LoVo (cell line): ENCODE measurements at regions not wholly inside any gene's neighbourhood (a gene's known extent, or its start where the extent isn't known, plus 50 kb on each side); places are given as distances from the start of the nearest gene placed in this dataset.

Source experiments
- DNase-seq: peaks from one replicate; pipeline ENCODE4 v3.0.0-alpha.2; 2016; ENCODE audit warnings: low spot score

DNA sequence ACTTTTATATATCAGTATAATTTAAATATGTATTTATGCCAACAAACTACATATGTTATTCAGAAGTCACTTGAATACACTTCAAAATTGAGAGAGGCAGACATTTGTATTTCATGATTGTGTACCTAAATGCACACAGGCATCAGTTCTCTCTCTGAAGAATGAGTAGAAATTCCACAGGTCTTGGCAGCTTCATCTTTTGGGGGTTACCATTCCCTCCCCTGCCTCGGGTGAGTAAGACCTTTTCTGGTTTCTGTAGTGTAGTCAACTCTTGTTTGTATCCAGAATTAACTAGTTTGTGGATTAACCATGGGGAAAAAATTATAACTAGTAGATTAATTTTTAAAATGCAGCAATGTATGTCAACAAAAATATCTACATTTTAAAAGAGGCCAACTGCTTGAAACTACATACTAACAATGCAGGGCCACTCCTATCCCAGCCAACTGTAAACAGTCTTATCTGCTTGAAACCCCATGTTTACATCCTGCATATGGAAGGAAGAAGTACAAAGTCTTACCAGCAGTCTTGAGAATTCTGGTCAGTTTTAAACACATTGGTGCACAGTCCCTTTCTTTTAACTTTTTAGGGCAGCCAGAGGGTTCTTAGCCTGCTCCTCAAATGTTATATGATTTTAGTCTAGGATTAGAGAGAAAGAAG, 339.6 kb upstream of the KIF2A start:
- DNase-seq: no peak

- no peak for DNase-seq
Measured at GRCh38 chr5:61966997-61967396, 339.0 kb upstream of the KIF2A start.

DNA sequence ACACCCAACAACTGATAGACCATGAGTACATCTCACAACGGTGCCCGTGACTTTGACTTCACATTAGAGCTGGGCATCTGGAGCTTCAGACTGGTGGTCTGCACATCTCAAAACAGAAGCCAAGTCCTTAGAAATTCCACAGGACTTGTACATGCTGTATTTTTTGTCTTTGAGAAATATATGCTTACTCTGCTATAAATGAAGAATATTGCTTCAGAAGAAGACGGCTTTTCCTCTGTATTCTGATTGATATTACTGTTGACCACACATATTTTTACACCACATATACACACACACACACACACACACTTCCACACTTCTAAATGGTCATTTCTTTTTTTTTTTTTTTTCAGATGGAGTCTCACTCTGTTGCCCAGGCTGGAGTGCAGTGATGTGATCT, 338.3 kb upstream of the KIF2A start:
- no peak for DNase-seq

DNA sequence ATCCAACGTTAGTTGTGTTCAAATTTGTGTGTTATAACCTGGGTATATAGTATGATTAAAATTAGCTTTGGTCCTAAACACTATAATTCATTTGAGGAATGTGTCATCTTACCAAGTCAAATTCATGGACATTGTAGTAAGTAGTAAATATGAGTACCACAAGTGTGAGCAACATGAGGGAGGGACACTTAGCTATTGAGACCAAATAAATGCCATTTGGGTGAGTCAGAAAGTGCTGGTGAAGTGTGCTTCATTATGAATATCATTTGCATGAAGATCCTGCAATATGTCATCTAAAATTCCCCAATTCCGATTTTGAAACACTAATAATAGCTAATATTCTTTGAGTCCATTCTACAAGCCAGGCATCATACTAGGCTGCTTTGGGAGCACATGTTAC, 336.7 kb upstream of the KIF2A start:
- no peak for DNase-seq

DNA sequence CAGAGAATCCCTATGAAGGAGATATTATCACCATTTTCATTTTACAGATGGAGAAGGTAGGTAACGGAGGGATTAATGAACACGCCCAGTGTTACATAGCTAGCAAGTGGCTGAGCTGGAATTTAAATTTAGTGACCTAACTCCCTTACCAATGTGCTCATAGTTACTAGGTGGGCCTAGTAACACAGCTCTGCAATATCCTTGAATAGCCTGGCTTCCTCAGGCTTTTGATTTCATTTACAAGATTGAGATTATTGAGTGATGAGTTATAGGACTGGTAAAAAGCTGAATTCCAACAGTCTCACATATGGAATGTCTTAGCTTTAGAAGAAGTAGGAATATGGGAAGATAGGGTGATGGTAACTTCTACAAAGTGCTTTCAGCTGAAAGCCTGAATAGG, 336.3 kb upstream of the KIF2A start:
- DNase-seq: no peak

GRCh38 chr5:61970218-61970617, 335.8 kb upstream of the KIF2A start:
- no peak for DNase-seq

- DNase-seq: no peak
Measured at GRCh38 chr5:61974680-61975079, 331.3 kb upstream of the KIF2A start.

DNA sequence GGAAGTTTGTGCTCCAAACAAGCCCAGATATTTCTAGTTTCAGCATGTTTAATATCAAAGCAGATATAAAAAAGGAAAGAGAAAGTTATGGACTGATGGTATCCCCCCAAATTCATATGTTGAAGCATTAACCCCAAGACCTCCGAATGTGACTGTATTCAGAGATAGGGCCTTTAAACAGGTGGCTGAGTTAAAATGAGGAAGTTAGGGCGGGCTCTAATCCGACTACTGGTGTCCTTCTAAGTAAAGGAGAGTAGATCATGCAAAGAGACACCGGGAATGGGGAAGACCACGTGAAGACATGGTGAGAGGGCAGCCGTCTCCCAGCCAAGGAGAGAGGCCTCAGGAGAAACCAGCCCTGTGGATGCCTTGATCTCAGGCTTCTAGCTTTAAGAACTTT, 324.1 kb upstream of the KIF2A start:
- DNase-seq: no peak

GRCh38 chr5:61991430-61991829, 314.6 kb upstream of the KIF2A start:
- DNase-seq: no peak

DNA sequence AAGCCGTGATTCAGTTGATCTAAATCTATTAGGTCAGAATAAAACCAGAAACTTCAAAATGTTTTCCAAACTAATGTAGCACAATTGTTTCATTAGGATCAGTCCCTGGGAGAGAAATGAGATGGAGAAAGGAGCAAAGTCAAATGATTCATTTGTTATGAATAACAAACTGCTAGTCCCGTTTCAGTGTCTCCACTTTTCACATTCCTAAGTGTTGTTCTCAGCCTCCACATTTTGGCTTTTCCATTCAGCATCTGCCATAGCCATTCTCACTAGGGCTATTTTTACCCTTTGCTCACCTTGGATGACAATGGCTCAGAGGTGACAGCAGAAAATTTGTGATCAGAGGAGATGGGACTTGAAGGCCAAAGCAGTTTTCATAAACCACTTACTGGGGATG, 314.1 kb upstream of the KIF2A start:
- DNase-seq: no peak

GRCh38 chr5:61993295-61993927, 312.6 kb upstream of the KIF2A start:
- DNase-seq: no peak

GRCh38 chr5:61994171-61994570, 311.8 kb upstream of the KIF2A start:
- DNase-seq: no peak

GRCh38 chr5:61995486-61995885, 310.5 kb upstream of the KIF2A start:
- no peak for DNase-seq

DNA sequence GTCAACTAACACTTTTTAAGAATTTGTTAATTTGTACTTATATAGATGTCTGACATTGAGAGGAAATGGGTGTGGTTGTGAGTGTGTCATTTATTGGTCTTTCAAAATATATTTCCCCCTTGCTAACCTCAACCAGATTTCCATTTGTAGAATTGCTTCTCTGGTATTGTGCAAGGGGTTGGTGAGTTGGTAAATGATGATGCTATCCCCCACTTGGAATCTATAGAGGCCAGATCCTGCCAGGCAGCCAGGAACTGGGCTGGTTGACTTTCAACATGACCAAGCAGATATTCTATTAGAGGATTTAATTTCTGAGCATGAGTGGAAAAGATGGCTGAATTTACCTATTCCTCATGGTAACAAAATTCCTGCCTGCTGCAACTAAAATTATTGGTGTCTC, 306.6 kb upstream of the KIF2A start:
- DNase-seq: no peak

DNA sequence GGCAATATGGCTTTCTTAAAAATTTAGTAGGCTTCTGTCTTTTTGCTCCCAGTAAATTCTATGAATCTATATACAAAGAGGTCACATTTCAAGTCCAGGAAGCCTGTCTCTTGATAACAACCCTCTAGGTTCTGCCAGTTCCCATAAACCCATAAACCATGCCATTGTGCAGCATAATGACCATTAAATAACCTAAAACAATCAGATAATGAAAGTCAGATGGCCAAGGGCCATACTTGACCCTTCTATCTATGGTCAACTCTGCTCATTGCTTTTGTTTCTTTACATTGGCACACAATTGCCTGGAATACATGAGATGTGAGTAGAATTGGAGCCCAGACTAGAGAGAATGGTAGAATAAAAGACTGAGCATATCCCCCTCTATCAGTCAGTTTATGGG, 305.4 kb upstream of the KIF2A start:
- DNase-seq: no peak

DNA sequence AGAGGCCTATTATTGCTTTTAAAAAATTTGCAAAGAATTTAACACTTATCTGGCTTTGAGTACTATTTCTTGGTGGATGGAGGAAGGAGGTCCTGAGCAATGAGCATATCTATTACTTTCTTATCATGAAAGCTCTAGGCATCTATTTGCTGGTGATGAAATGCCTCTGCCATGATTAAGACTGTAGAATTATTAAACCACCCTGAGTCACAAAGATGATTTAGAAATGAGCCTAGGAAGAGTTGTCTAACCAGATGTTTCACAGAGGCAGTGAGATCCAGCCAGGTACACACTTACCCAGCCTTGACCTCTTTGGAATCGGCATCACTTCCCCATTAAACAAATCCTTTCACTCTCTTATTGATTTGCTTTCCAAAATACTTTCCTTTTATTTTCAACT, 304.4 kb upstream of the KIF2A start:
- no peak for DNase-seq

- no peak for DNase-seq
Measured at GRCh38 chr5:62002436-62002835, 303.6 kb upstream of the KIF2A start.

GRCh38 chr5:62005551-62005950, 300.5 kb upstream of the KIF2A start:
- no peak for DNase-seq

DNA sequence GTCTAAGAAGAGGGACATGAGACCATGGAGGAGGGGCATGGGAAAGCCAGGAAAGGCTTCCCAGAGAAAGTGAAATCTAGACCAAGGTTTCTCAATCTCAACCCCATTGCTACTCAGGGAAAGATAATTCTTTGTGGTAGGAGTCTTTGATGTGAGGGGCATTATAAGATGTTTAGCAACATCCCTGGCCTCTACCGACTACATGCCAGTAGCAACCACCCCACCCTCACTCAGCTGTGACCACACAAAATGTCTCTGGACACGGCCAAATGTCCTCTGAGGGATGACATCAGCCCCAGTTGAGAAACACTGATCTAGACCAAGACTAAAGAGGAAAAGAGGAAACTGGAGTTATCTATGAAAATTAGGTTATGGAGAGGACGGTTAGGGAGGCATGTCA, 298.5 kb upstream of the KIF2A start:
- DNase-seq: no peak

GRCh38 chr5:62011089-62011664, 294.8 kb upstream of the KIF2A start:
- DNase-seq: no peak

DNA sequence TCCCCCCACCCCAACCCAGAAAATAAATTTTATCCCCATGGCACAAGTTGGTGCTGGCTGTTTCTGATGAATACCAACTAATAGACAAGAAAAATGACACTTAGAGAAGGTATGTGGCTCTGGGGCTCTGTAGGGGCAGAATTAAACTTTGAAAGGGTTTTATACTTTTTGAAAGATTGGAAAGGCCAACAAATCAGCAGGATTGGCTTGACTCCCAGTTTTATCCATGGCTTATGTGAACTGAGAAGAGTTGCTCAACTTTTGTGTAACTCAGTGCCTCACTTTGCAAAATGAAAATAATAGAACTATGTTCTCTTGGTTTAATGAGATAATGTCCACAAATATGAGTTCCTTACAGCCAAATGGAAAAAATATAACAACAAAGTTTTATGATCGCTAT, 288.9 kb upstream of the KIF2A start:
- DNase-seq: no peak

DNA sequence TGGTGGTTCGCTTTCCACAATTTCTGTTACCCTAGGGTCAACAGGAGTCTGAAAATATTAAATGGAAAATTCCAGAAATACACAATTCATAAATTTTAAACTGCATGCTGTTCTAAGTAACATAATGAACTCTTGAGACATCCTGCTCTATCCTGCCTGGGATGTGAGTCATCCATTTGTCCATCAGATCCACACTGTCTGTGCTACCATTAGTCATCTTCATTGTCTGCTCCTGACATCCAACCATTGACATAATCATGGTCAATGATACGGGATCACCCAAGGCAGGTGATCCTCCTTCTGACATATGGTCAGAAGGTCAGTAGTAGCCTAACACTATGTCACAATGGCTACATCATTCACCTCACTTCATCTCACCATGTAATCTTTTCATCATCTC, 276.7 kb upstream of the KIF2A start:
- DNase-seq: no peak

GRCh38 chr5:62030326-62030725, 275.7 kb upstream of the KIF2A start:
- DNase-seq: no peak

DNA sequence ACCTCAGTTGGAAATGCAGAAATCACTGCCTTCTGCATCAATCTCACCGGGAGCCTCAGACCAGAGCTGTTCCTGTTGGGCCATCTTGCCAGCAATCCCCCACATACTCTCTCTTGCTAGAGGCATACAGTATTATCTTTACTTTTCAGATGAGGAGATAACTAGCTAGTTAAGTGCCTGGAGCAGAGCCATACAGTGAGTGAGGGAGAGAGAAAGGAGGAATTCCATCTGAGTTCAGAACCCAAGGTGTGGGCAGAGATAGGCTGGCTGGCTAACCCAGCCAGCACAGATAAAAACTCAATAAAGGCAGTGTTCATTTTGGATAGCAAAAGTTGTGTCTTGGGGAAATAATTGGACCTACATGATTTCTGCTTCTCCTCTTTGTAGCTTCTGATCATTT, 268.0 kb upstream of the KIF2A start:
- DNase-seq: no peak
